AML-193 (cell line): ENCODE measurements at regions not wholly inside any gene's neighbourhood (a gene's known extent, or its start where the extent isn't known, plus 50 kb on each side); places are given as distances from the start of the nearest gene placed in this dataset.
"Not testable (repeated sequence)": the region's sequence is repeated elsewhere in the genome, so short reads cannot be mapped to it uniquely, and the experiment has no call there.

ENCODE experiments used
- DNase-seq, 2 experiments: peaks; one replicate each; lab custom pipeline; 2025; lab: John Stamatoyannopoulos, UW

GRCh38 chr9:120338340-120338739 is 241.6 kb downstream of the CDK5RAP2 start:
- no peak for DNase-seq

DNA sequence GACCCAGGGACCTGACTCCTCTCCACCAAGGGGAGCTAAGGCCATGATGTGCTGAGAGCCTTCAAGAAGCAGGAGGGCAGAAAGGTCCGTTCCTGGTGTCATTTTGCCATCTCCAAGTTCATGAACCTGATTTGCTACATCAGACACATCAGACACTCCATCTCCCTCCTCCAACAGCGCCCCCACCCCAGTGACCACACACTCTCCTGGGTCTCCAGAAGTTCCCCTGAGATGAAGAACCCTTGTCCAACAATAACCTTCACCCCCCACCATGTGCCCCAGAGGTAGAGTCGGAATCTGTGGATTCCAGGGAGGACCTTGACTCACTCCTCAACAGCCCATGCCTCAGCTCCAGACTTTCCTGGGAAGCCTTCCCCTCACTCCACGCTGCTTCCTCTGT is 242.8 kb downstream of the CDK5RAP2 start:
- DNase-seq: no peak

- no peak for DNase-seq
Observed at GRCh38 chr9:120336753-120337090, 243.2 kb downstream of the CDK5RAP2 start.

DNA sequence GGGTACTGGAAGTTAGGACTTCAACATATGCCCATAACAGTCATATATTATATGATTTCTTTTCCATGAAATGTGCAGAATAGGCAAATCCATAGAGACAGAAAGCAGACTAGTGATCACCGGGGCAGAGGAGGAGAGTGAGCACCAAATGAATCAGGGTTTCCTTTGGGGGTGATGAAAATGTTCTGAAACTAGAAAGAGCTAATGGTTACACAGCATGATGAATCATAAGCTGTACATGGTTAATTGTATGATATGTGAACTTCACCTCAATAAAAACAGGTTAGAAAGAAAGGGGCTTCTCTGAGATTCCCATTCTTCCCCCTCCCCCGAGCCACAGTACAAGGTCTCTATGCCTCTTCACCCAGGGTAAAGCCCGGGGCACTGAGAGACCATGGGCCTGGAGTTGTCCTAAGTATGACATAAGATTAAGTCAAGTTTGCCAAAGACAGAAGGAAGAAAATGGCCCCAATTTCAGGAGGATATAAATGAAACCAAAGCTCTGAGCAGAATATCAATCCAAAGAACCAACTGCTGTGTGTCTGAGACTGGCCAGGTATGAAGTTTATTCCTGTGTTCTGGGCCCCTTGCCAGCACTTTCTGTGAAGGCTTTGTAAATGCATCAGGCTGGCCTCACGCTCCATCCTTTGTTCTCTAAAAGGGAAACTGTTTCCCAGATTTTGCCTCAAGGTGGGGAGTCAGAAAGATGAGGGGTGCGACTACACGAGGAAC is 243.8 kb downstream of the CDK5RAP2 start:
- DNase-seq: no peak

DNA sequence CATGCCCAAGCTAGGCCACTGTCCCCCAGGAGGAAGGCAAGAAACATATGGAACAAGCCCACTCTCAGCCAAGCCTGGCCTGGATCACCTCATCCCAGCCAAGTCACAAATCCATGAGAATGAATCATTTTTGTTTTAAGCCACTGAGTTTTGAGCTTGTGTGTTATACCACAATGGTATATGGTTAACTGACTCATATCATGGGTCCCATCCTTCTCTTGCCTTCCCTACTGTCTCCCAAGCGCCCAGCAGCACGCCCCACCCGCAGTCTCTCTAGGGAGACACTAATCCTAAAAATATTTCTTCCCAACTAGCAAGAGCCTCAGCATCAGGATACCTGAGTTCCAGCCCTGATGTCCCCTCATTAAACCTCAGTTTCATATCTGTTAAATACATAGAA is 248.1 kb downstream of the CDK5RAP2 start:
- no peak for DNase-seq

GRCh38 chr9:120330031-120330430 is 249.9 kb downstream of the CDK5RAP2 start:
- DNase-seq: no peak

GRCh38 chr9:120327322-120327721 is 252.6 kb downstream of the CDK5RAP2 start:
- no peak for DNase-seq

DNA sequence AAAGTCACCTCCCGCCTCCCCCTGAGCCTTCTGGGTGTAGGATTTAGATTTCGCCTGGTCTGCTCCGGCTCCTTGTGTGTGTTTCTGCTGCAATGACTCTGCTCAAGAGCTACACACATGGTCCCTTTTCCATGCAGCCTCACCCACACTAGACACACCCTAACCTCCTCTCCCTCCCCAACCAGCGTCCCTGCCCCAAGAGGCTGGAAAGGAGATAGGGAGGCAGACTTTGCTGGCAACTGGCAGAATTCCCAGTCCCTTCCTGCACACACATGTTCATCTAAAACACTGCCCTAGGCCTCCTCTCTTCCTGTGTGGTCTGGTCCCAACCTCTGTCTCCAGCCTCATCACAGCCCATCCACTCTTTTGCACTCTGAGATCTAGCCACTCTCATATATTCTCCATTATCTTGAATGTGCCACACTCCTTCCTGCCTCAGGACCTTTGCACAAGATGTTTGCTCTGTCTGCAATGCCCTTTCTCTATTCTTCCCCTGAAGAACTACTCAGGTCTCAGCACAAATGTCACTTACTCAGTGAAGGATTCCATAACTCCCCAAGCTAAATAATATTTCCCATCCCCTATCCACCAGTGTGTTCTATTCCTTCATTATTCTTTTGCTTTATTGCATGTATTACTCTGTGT is 253.8 kb downstream of the CDK5RAP2 start:
- no peak for DNase-seq

GRCh38 chr9:120324996-120325642 is 254.8 kb downstream of the CDK5RAP2 start:
- DNase-seq: peak in 1 of 2 experiments; percentile 25

GRCh38 chr9:120324461-120324860 is 255.5 kb downstream of the CDK5RAP2 start:
- DNase-seq: no peak

DNA sequence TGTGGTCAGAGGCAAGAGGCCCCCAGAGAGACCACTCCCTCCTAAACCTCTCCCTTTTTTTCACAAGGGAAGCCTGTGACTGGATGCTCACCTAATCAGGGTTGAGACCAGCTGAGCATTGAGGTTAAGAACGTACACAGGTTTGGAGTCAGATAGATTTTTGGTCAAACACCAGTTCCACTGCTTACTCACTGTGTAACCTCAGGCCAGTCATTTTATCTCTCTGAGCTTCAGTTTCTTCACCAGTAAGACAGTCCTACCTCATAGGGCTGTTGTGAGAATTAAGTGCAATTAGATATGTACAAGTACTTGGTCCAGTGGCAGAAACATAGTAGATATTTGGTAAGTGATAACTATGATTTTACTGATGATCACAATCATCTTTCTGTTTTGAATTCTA is 256.8 kb downstream of the CDK5RAP2 start:
- no peak for DNase-seq

GRCh38 chr9:120319452-120319851 is 260.5 kb downstream of the CDK5RAP2 start:
- no peak for DNase-seq

- no peak for DNase-seq
Observed at GRCh38 chr9:120315154-120315553, 264.8 kb downstream of the CDK5RAP2 start.

GRCh38 chr9:120312031-120312430 is 267.9 kb downstream of the CDK5RAP2 start:
- DNase-seq: no peak

DNA sequence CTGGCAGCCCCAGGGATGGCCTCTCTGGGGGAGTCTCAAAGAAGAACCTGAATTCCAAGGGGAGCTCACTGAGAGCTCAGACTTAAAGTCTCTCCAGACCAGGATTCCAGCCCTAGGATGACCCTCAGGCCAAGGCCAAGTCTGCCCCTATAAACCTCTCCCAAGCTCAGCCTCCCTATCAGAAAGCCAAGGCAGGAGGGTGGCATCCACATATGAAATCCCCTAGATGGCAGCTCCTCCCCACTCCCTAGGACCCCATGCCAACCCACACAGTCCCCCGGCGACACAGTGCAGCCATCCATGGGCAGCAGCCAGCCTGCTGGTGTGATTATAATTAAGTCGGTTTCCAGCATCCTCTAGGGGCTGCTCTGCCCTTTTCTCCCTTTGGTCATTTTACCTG is 269.9 kb downstream of the CDK5RAP2 start:
- DNase-seq: no peak

- no peak for DNase-seq
Observed at GRCh38 chr9:120308495-120308894, 271.5 kb downstream of the CDK5RAP2 start.

DNA sequence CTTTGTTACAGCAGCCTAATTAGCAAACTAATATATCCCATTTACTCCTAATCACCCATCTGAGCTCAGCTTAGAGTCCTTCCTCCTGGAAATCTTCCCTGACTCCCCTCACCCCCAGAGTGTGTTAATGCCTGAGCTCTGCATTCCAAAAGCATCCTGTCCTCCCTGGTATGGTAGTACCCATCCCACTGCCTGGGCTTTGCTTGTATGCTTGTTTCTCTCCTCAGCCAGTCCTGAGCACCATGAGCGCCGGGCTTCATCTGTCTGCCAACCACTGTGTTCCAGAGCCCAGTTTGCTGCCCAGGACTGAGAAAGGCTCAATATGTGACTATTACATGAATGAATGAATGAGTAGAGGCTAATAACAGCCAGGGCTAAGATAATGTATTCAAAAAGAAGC is 272.4 kb downstream of the CDK5RAP2 start:
- no peak for DNase-seq

- no peak for DNase-seq
Observed at GRCh38 chr9:120306561-120306960, 273.4 kb downstream of the CDK5RAP2 start.

DNA sequence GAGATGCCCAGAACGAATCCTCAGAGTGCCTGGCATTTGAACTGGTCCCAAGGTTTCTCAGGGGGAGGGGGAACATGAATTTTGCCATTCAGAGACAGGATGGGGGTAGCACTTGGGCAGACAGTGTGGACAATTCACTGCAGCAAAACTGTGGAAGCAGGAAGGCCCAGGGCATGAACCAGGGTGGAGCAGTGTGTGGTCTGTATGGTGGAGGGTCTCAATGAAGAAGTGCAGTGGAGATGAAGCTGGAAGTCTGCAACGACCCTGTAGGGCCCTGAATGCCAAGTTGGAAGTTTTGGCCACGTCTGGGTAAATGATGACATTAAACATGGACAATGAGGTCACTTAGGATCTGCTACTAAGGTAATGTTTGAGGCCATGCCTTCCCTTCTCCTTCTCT is 273.9 kb downstream of the CDK5RAP2 start:
- no peak for DNase-seq

- DNase-seq: not testable (repeated sequence)
Observed at GRCh38 chr9:120304896-120305295, 275.1 kb downstream of the CDK5RAP2 start.

- DNase-seq: no peak
Observed at GRCh38 chr9:120303519-120303918, 276.4 kb downstream of the CDK5RAP2 start.

- no peak for DNase-seq
Observed at GRCh38 chr9:120299785-120300184, 280.2 kb downstream of the CDK5RAP2 start.

- no peak for DNase-seq
Observed at GRCh38 chr9:120294003-120294402, 286.0 kb downstream of the CDK5RAP2 start.
